GM23338 (cell line): ENCODE measurements at regions not wholly inside any gene's neighbourhood (a gene's known extent, or its start where the extent isn't known, plus 50 kb on each side); places are given as distances from the start of the nearest gene placed in this dataset.
A peak's percentile ranks its signal among the peaks of the same experiment; 100 is the strongest.

ENCODE experiments used
- ATAC-seq: fragments of 200-7000 bp; cut with Tn5 transposase; 3 replicates; pipeline ENCODE4 v1.9.1; 2020
- DNase-seq: peaks from one replicate; pipeline ENCODE4 v3.0.0-alpha.2; 2015; ENCODE audit warnings: low spot score
- H2AFZ ChIP-seq: fragments of 200-600 bp; sonication (generic); 2 replicates; pipeline ENCODE4 v1.8.0; 2016; ENCODE audit warnings: antibody characterized with exemption, mild to moderate bottlenecking, moderate library complexity
- H3F3A ChIP-seq: fragments of 200-600 bp; sonication (generic); replicated peaks from 2 replicates; pipeline ENCODE4 v1.8.0; 2017; ENCODE audit warnings: antibody characterized with exemption, mixed run types, low read depth
- H3K27ac ChIP-seq: fragments of 200-600 bp; sonication (generic); 2 replicates; pipeline ENCODE4 v1.6.1; 2016; ENCODE audit warnings: low read depth
- H3K27me3 ChIP-seq: fragments of 200-600 bp; sonication (generic); 2 replicates; pipeline ENCODE4 v1.8.0; 2016; ENCODE audit warnings: mild to moderate bottlenecking, mixed run types, moderate library complexity; ENCODE audit not compliant: insufficient read depth
- H3K36me3 ChIP-seq: fragments of 200-600 bp; sonication (generic); 2 replicates; pipeline ENCODE4 v1.8.0; 2016; ENCODE audit warnings: mild to moderate bottlenecking; ENCODE audit not compliant: insufficient read depth
- H3K4me1 ChIP-seq: fragments of 200-600 bp; sonication (generic); 2 replicates; pipeline ENCODE4 v1.8.0; 2016; ENCODE audit warnings: mild to moderate bottlenecking, moderate library complexity; ENCODE audit not compliant: insufficient read depth
- H3K4me2 ChIP-seq: fragments of 200-600 bp; sonication (generic); 2 replicates; pipeline ENCODE4 v1.7.1; 2017; ENCODE audit warnings: mixed run types
- H3K4me3 ChIP-seq: fragments of 200-600 bp; sonication (generic); 2 replicates; pipeline ENCODE4 v1.6.1; 2016; ENCODE audit warnings: mixed run types
- H3K79me2 ChIP-seq: fragments of 200-600 bp; sonication (generic); replicated peaks from 2 replicates; pipeline ENCODE4 v1.8.0; 2017; ENCODE audit warnings: mild to moderate bottlenecking; ENCODE audit not compliant: insufficient read depth
- H3K9me2 ChIP-seq: fragments of 200-600 bp; sonication (generic); 2 replicates; pipeline ENCODE4 v1.8.0; 2017; ENCODE audit not compliant: insufficient read depth
- H4K20me1 ChIP-seq: fragments of 200-600 bp; sonication (generic); replicated peaks from 2 replicates; pipeline ENCODE4 v1.8.0; 2017; ENCODE audit warnings: mild to moderate bottlenecking; ENCODE audit not compliant: insufficient read depth
- H3K27ac Mint-ChIP-seq: 2 replicates; pipeline ENCODE4 v1.8.0; 2020; ENCODE audit warnings: inconsistent platforms, mild to moderate bottlenecking, moderate library complexity, mixed read lengths
- H3K27me3 Mint-ChIP-seq: 3 replicates; pipeline ENCODE4 v1.8.0; 2022; ENCODE audit warnings: low read depth, mild to moderate bottlenecking, moderate library complexity, mixed read lengths, inconsistent platforms; ENCODE audit not compliant: insufficient read depth, poor library complexity
- H3K36me3 Mint-ChIP-seq: 3 replicates; pipeline ENCODE4 v1.8.0; 2021; ENCODE audit warnings: low read depth, mild to moderate bottlenecking, inconsistent platforms, moderate library complexity, mixed read lengths
- H3K4me1 Mint-ChIP-seq: 3 replicates; pipeline ENCODE4 v1.8.0; 2020; ENCODE audit warnings: mild to moderate bottlenecking, inconsistent platforms, mixed read lengths
- H3K4me3 Mint-ChIP-seq: 3 replicates; pipeline ENCODE4 v1.8.0; 2021; ENCODE audit warnings: moderate library complexity, mild to moderate bottlenecking, inconsistent platforms, mixed read lengths
- H3K9me3 Mint-ChIP-seq: 3 replicates; pipeline ENCODE4 v1.8.0; 2020; ENCODE audit warnings: moderate library complexity, mild to moderate bottlenecking, inconsistent platforms, mixed read lengths
- EZH2 ChIP-seq: fragments of 200-600 bp; sonication (generic); IDR thresholded peaks from one replicate; pipeline ENCODE4 v1.8.0; 2017; ENCODE audit warnings: antibody characterized with exemption, mild to moderate bottlenecking, low read depth; ENCODE audit not compliant: unreplicated experiment
- EZH2phosphoT487 ChIP-seq: fragments of 200-600 bp; sonication (generic); IDR thresholded peaks from one replicate; pipeline ENCODE4 v1.8.1; 2018; ENCODE audit warnings: antibody characterized with exemption; ENCODE audit not compliant: unreplicated experiment
- NANOG ChIP-seq: IDR thresholded peaks from 2 replicates; pipeline ENCODE4 v1.6.1; 2016; ENCODE audit warnings: antibody characterized with exemption, borderline replicate concordance
- STAT1 ChIP-seq: IDR thresholded peaks from one replicate; pipeline ENCODE4 v1.6.1; 2016; ENCODE audit warnings: antibody characterized with exemption; ENCODE audit not compliant: unreplicated experiment
- ZNF331 ChIP-seq: fragments of 250-450 bp; sonication (Bioruptor Pico); IDR thresholded peaks from 2 replicates; pipeline ENCODE4 v1.5.0; 2020; ENCODE audit warnings: low read depth, mild to moderate bottlenecking, moderate library complexity
- TF ChIP-seq, protein P1 (sequence below), 2 experiments: fragments of 200-600 bp in 1 of 2; sonication (generic) in 1 of 2; conservative IDR thresholded peaks; 2 replicates each; pipeline versions ENCODE4 v1.5.1 to v1.6.1; 2016 to 2017; ENCODE audit warnings: antibody characterized with exemption in 2 of 2, low read depth in 2 of 2, mild to moderate bottlenecking in 2 of 2, moderate library complexity in 1 of 2
- TF ChIP-seq, protein P2 (sequence below): IDR thresholded peaks from 2 replicates; pipeline ENCODE4 v1.6.1; 2016; ENCODE audit warnings: antibody characterized with exemption
- TF ChIP-seq, protein P3 (sequence below): IDR thresholded peaks from one replicate; pipeline ENCODE4 v1.6.1; 2018; ENCODE audit warnings: antibody characterized with exemption; ENCODE audit not compliant: unreplicated experiment

DNA sequence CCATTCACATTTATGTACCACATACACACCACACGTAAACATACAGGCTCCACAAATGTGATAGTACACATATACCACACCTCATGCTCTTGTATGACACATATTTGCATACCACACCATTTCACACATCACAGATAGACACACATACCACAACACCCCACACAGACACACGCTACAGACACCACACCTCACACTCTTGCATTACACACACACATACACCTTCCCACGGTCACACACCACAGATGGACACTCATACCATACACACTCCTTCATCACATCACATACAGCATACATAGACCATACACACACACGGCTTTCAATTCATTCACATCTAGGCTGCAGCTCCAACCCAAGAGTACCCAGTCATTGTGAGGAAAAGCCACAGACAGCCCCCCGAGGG lies 222.5 kb upstream of the RPL34 start (continued):
- TF ChIP-seq, protein P1, sequence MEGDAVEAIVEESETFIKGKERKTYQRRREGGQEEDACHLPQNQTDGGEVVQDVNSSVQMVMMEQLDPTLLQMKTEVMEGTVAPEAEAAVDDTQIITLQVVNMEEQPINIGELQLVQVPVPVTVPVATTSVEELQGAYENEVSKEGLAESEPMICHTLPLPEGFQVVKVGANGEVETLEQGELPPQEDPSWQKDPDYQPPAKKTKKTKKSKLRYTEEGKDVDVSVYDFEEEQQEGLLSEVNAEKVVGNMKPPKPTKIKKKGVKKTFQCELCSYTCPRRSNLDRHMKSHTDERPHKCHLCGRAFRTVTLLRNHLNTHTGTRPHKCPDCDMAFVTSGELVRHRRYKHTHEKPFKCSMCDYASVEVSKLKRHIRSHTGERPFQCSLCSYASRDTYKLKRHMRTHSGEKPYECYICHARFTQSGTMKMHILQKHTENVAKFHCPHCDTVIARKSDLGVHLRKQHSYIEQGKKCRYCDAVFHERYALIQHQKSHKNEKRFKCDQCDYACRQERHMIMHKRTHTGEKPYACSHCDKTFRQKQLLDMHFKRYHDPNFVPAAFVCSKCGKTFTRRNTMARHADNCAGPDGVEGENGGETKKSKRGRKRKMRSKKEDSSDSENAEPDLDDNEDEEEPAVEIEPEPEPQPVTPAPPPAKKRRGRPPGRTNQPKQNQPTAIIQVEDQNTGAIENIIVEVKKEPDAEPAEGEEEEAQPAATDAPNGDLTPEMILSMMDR (conservative IDR thresholded peaks at IDR 0.05; ENCODE audit: low read depth in 2 of 2): no peak
- TF ChIP-seq, protein P2, sequence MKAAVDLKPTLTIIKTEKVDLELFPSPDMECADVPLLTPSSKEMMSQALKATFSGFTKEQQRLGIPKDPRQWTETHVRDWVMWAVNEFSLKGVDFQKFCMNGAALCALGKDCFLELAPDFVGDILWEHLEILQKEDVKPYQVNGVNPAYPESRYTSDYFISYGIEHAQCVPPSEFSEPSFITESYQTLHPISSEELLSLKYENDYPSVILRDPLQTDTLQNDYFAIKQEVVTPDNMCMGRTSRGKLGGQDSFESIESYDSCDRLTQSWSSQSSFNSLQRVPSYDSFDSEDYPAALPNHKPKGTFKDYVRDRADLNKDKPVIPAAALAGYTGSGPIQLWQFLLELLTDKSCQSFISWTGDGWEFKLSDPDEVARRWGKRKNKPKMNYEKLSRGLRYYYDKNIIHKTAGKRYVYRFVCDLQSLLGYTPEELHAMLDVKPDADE: no peak
- TF ChIP-seq STAT1 (no peak), ZNF331 (CRISPR knock-in tag) (no peak), NANOG (no peak), EZH2 (no peak), EZH2phosphoT487 (no peak)

DNA sequence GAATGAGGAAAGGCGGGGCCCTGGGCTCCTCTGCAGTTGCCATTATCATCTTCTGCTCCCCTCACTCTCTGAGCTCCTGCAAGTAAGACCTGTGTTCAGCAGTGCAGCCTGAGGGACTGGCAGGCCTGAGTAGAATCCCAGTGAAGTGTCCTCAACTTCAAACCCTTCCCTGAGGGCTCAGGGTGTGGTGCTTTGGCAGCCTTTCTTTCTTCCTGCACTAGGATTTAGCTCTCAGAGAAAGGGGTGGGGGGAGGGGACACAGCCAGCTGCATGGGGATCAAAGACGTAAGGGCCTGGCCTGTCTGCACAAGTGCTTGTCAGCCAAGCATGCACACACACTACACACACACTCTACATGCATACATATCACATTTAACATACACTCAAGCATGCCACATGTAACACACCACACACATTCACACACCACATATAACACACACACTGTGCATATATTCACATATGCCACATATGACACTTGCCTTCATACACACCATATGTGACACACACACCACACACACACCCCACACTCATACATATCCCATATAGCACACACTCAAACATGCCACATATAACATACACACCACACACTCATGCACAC lies 223.4 kb upstream of the RPL34 start:
- Mint-ChIP-seq H3K27me3 (peaks cover 1% of the 10 kb centered on the region), H3K9me3 (no peaks in the 10 kb centered on the region), H3K36me3 (no peaks in the 10 kb centered on the region), H3K4me1 (peaks cover 4% of the 10 kb centered on the region; the same call in 2 of the 3 replicates), H3K4me3 (no peak overlapping the region), H3K27ac (no peak overlapping the region)
- H3K79me2 ChIP-seq: no peaks in the 10 kb centered on the region
- no peaks in the 10 kb centered on the region for H3K9me2 ChIP-seq
- ATAC-seq (no peak), DNase-seq (no peak)
- H3K27ac ChIP-seq: no peak overlapping the region
- H3K4me1 ChIP-seq: no peaks in the 10 kb centered on the region; the same call in 1 of the 2 replicates
- H3K4me3 ChIP-seq: no peak overlapping the region
- no peak overlapping the region for H3K4me2 ChIP-seq
- H3K36me3 ChIP-seq: no peaks in the 10 kb centered on the region
- no peak for TF ChIP-seq NANOG
- TF ChIP-seq, protein P3, sequence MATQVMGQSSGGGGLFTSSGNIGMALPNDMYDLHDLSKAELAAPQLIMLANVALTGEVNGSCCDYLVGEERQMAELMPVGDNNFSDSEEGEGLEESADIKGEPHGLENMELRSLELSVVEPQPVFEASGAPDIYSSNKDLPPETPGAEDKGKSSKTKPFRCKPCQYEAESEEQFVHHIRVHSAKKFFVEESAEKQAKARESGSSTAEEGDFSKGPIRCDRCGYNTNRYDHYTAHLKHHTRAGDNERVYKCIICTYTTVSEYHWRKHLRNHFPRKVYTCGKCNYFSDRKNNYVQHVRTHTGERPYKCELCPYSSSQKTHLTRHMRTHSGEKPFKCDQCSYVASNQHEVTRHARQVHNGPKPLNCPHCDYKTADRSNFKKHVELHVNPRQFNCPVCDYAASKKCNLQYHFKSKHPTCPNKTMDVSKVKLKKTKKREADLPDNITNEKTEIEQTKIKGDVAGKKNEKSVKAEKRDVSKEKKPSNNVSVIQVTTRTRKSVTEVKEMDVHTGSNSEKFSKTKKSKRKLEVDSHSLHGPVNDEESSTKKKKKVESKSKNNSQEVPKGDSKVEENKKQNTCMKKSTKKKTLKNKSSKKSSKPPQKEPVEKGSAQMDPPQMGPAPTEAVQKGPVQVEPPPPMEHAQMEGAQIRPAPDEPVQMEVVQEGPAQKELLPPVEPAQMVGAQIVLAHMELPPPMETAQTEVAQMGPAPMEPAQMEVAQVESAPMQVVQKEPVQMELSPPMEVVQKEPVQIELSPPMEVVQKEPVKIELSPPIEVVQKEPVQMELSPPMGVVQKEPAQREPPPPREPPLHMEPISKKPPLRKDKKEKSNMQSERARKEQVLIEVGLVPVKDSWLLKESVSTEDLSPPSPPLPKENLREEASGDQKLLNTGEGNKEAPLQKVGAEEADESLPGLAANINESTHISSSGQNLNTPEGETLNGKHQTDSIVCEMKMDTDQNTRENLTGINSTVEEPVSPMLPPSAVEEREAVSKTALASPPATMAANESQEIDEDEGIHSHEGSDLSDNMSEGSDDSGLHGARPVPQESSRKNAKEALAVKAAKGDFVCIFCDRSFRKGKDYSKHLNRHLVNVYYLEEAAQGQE: no peak
- TF ChIP-seq, protein P1 (conservative IDR thresholded peaks at IDR 0.05; ENCODE audit: low read depth in 2 of 2): no peak
- TF ChIP-seq EZH2: no peak
- H2AFZ ChIP-seq: peak overlapping the region; percentile 74; the same call in 1 of the 2 replicates
- no peaks in the 10 kb centered on the region for H3F3A ChIP-seq
- no peaks in the 10 kb centered on the region for H4K20me1 ChIP-seq
- no peaks in the 10 kb centered on the region for H3K27me3 ChIP-seq
